ENCODE measurements at regions not wholly inside any gene's neighbourhood (a gene's known extent, or its start where the extent isn't known, plus 50 kb on each side); places are given as distances from the start of the nearest gene placed in this dataset.

DNA sequence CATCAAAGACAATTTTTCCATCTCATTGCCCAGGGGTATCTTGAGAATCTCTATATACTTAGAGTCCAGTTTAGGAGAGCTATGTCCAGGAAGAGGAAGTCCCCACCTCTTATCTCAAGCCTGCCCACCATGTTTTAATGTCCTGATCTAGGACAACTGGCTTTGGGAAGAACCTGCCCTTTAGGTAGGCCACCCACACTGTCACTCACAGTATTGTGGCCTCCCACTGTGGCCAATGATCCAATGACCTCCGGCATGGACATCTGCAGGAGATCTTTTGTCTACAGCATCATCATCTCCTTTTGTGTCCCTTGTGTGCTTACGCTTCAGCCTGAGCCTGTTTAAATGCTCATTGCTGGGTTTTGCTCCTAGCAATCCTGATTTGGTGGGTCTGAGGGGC is 77.4 kb downstream of the SLC4A3 start:
- TF ChIP-seq, protein P1, sequence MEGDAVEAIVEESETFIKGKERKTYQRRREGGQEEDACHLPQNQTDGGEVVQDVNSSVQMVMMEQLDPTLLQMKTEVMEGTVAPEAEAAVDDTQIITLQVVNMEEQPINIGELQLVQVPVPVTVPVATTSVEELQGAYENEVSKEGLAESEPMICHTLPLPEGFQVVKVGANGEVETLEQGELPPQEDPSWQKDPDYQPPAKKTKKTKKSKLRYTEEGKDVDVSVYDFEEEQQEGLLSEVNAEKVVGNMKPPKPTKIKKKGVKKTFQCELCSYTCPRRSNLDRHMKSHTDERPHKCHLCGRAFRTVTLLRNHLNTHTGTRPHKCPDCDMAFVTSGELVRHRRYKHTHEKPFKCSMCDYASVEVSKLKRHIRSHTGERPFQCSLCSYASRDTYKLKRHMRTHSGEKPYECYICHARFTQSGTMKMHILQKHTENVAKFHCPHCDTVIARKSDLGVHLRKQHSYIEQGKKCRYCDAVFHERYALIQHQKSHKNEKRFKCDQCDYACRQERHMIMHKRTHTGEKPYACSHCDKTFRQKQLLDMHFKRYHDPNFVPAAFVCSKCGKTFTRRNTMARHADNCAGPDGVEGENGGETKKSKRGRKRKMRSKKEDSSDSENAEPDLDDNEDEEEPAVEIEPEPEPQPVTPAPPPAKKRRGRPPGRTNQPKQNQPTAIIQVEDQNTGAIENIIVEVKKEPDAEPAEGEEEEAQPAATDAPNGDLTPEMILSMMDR (IDR thresholded peaks at IDR 0.05) = no peak
- no peak for TF ChIP-seq POLR2A (IDR thresholded peaks at IDR 0.05)

Data from thyroid gland (tissue), 4 donors.